ENCODE measurements at regions not wholly inside any gene's neighbourhood (a gene's known extent, or its start where the extent isn't known, plus 50 kb on each side); places are given as distances from the start of the nearest gene placed in this dataset.
A peak's percentile ranks its signal among the peaks of the same experiment; 100 is the strongest.

- peak; percentile 13 for TF ChIP-seq CTCF (IDR thresholded peaks at IDR 0.05; ENCODE audit: insufficient read depth, low read depth, low read length, missing control alignments)
- no peak overlapping the region for H3K4me3 ChIP-seq (ENCODE audit: low read length)
- peak; percentile 97 for DNase-seq (ENCODE audit: low read depth)
Observed at GRCh38 chr17:27384261-27384701, 72.0 kb upstream of the KSR1 start.

GRCh38 chr17:27384726-27385125 lies 71.5 kb upstream of the KSR1 start:
- TF ChIP-seq CTCF (IDR thresholded peaks at IDR 0.05; ENCODE audit: insufficient read depth, low read depth, low read length, missing control alignments) = no peak
- no peak for DNase-seq (ENCODE audit: low read depth)

GRCh38 chr17:27385626-27386025 lies 70.6 kb upstream of the KSR1 start:
- TF ChIP-seq CTCF (IDR thresholded peaks at IDR 0.05; ENCODE audit: insufficient read depth, low read depth, low read length, missing control alignments) = no peak
- no peak overlapping the region for H3K4me3 ChIP-seq (ENCODE audit: low read length)

More at GRCh38 chr17:27384726-27385125, 71.5 kb upstream of the KSR1 start:
- no peak overlapping the region for H3K4me3 ChIP-seq (ENCODE audit: low read length)

GRCh38 chr17:27386206-27387075 lies 69.8 kb upstream of the KSR1 start:
- no peak for TF ChIP-seq CTCF (IDR thresholded peaks at IDR 0.05; ENCODE audit: insufficient read depth, low read depth, low read length, missing control alignments)

More at GRCh38 chr17:27385626-27386025, 70.6 kb upstream of the KSR1 start:
- DNase-seq (ENCODE audit: low read depth) = no peak

GRCh38 chr17:27389542-27390140 lies 66.6 kb upstream of the KSR1 start:
- H3K4me3 ChIP-seq (ENCODE audit: low read length) = no peak overlapping the region
- TF ChIP-seq CTCF (IDR thresholded peaks at IDR 0.05; ENCODE audit: insufficient read depth, low read depth, low read length, missing control alignments) = no peak
- no peak for DNase-seq (ENCODE audit: low read depth)

More at GRCh38 chr17:27386206-27387075, 69.8 kb upstream of the KSR1 start:
- DNase-seq (ENCODE audit: low read depth) = no peak
- no peak overlapping the region for H3K4me3 ChIP-seq (ENCODE audit: low read length)

- no peak for TF ChIP-seq CTCF (IDR thresholded peaks at IDR 0.05; ENCODE audit: insufficient read depth, low read depth, low read length, missing control alignments)
- DNase-seq (ENCODE audit: low read depth) = no peak
- H3K4me3 ChIP-seq (ENCODE audit: low read length) = no peak overlapping the region
Observed at GRCh38 chr17:27390540-27390939, 65.7 kb upstream of the KSR1 start.

Data from epithelial cell of esophagus (primary cell).